IPS-18c (cell line): ENCODE measurements at regions not wholly inside any gene's neighbourhood (a gene's known extent, or its start where the extent isn't known, plus 50 kb on each side); places are given as distances from the start of the nearest gene placed in this dataset.

ENCODE experiments used
- H3K4me3 ChIP-seq: 2 replicates; pipeline ENCODE4 v1.7.0; 2013; ENCODE audit warnings: low read depth, mild to moderate bottlenecking, low read length, moderate library complexity; ENCODE audit not compliant: insufficient read depth
- H3K9me3 ChIP-seq: one replicate; pipeline ENCODE4 v1.6.1; 2013; ENCODE audit warnings: mild to moderate bottlenecking, low read length, moderate library complexity; ENCODE audit not compliant: control insufficient read depth, insufficient read depth

DNA sequence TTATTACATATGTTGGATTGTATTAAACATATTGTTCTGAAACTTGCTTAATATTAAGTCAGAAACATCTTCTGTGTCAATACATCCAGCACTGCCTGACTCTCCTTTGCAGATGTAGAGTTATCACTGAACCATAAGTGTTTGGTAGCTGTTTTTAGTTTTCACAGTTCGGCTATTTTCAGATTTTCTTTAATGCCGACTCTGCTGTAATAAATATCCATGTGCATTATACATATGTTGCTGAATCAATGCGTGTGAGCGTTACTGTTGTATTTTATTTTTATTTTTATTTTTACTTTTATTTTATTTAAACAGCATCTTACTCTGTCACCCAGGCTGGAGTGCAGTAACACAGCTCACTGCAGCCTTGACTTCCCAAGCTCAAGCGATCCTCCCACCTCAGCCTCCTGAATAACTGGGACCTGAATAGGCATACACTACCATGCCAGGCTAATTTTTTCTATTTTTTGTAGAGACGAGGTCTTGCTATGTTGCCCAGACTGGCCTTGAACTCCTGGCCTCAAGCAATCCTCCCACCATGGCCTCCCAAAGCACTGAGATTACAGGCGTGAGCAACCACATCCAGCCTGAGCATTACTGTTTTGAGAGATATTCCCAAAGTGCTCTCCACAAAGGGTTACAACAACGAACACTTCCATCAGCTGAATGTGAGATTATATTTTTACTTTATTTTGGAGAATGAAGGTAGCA is 50.7 kb upstream of the NOCT start:
- H3K4me3 ChIP-seq: no peak overlapping the region
- H3K9me3 ChIP-seq: no peaks in the 10 kb centered on the region

DNA sequence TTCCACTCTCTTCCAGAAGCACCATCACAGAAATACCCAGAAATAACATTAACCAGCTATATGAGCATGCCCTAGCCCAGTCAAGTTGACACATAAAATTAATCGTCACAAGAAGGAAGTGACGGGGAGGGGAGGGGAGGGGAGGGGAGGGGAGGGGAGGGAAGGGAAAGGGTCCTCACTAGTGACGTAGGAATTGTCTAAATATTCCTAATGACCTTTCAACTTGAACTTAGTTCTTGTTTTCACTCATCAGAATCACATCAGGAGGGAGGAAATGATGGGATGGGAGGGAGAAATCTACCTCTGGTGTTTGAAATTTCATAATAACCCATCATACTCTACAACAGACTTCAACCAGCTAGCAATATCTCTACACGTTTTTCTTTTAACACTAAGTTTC is 52.2 kb upstream of the NOCT start:
- no peaks in the 10 kb centered on the region for H3K9me3 ChIP-seq
- no peak overlapping the region for H3K4me3 ChIP-seq

DNA sequence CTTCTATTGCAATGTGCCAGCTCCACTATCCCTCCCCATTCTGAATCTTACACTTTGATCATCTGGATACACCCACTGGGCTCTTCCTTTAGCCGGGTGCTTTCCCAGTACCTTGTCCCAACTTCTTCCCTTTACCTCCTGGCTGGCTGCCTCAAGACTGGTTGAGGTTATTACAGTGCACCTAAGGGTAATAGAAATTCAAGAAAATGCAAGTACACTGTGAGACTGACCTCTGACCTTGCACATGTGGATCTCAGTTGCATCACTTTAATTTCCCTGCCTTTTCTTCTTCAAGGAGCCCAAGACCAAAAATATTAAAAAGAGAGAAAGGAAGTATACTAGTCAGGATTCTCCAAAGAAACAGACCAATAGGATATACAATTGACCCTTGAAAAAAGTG is 53.9 kb upstream of the NOCT start:
- Histone ChIP-seq H3K9me3 (no peaks in the 10 kb centered on the region), H3K4me3 (no peak overlapping the region)

DNA sequence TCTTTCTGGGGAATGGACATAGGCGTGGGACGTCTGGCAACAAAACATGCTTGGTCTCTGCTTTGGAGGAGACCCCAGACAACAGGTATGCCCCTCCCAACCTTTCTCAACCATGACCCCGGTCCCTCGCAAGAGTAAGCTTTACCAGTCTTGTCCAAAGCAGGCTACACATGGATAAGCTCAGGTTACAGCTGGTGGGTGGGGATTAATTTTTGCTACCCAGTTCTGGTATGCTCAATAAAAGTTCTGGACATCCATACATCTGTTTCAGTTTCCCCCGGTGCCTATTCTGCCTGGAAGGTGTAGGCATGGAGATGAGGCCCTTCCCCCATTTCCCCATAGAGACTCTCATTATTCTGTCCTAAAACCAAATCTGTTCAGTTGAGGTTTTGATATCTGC is 54.5 kb upstream of the NOCT start:
- Histone ChIP-seq H3K4me3 (no peak overlapping the region), H3K9me3 (no peaks in the 10 kb centered on the region)

DNA sequence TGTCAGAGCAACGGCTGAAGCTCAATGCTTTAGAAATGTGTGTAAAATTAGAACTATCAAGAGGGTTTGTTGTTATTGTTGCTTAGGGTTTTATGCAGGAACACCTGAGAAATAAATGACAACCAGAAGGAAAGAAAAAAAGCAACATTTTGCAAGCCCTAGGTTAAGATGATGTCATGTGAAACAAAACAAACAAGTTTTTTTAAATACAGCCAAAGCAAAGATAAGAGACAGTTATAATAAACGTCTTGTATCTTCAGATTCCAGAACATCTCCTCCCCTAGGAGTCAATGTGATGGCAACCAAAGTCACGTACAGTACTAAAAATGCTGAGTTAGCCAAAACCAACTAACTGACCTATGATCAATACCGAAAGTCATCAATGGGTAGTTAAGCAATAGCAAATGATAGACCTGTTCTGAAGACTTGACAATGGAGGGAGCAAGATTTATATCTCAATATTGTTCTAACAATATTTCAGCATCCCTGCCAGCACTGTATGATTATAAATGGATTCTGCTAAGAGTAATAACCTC is 55.3 kb upstream of the NOCT start:
- H3K4me3 ChIP-seq: no peak overlapping the region
- no peaks in the 10 kb centered on the region for H3K9me3 ChIP-seq

DNA sequence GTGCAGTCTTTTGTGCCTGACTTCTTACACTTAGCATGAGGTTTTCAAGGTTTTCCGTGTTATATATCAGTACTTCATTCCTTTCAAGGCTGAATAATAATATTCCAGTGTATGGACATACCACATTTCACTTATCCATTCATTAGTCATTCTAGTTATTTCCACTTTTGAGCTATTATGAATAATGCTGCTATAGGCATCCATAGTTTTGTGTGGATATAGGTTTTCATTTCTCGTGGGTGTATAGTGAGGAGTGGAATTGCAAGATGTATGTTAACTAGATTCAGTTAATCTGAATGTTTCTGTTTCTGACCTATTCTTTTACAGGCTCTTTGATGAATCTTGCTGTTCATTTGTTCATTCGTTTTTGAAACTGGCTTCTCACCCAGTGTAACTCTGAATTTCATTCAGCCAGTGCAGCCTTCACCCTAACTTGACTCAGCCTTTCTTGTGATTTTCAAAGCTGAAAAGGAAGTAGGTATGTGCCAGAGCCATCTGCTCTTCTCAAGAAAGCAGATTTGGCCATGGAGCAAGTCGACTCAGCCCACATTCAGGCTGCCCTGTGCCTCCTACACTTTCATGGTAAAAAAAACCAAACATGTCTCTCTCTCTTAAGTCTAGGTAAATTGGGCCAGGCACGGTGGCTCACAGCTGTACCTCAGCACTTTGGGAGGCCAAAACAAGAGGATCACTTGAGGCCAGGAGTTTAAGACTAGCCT is 56.3 kb upstream of the NOCT start:
- Histone ChIP-seq H3K4me3 (no peak overlapping the region), H3K9me3 (no peaks in the 10 kb centered on the region)

DNA sequence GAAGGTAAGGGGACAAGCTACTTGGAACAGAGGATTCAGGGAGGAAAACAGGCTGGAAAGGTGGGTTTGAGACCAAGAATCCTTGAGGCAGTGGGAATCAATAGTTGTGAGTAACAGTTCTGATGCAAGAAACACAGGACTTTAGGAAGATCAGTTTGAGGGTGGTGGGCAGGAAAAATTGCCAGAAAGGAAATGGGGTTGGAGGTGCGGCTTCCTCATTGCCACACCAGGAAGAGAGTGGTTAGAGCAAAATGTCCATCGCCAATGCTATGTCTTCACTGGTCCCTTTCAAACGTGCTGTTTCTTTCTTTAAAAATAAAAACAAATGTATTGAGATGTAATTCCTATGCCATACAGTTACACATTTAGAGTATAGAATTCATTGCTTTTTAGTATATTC is 57.1 kb upstream of the NOCT start:
- H3K4me3 ChIP-seq: no peak overlapping the region
- H3K9me3 ChIP-seq: no peaks in the 10 kb centered on the region

DNA sequence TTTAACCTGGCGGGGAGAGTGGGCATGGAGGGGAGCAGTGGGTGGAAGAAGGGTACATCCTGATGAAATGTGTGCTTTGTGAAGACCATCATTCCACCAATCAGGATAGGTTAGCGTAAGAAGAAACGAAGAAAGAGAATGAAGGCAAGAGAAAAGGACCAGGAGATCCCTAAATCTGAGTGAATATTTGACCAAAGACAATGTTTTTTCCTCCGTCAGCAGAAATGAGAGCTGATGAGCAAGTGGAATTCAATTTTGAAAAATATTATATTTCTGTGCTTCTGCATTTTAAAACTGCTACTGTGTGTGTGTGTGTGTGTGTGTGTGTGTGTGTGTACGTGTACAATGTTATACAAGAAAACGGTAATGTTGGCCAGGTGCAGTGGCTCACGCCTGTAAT is 58.3 kb upstream of the NOCT start:
- H3K4me3 ChIP-seq: no peak overlapping the region
- no peaks in the 10 kb centered on the region for H3K9me3 ChIP-seq

DNA sequence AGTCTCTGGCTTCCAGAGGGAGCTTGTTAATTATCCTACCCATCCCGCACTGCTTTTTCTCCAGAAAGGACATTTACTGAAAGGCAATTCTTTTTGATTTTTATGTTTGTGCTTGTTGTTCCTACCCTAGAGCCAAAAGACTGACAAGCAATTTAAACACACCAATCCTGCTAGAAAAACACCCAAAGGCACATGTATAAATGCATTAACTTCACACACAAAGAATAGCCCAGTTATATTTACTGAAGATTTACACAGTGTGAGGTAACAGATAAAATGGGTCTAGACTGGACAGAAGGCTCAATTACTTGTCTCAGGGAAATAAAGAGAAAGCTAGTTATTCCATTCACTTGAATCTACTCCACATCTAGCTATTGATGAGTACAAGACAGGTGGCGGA is 61.2 kb upstream of the NOCT start:
- Histone ChIP-seq H3K4me3 (no peak overlapping the region), H3K9me3 (no peaks in the 10 kb centered on the region)

DNA sequence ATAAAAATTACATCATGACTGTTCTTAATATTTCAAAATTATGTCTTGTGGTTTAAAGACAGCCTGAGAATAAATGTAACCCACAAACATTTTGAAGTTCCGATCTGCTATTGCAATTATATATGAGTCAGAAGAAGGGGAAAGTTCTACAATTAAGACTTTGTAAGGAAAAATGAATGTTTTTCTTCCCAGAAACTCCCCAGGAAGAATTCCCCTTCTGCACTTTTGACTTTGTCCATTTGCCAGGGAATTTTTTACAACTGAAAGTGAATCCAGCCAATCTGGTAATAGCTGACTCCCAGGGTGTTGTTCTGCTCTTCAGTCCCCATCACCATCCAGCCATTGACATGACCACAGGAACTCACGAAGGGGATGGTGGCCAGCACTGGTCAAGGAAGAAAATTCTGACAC is 61.6 kb upstream of the NOCT start:
- Histone ChIP-seq H3K4me3 (no peak overlapping the region), H3K9me3 (no peaks in the 10 kb centered on the region)

DNA sequence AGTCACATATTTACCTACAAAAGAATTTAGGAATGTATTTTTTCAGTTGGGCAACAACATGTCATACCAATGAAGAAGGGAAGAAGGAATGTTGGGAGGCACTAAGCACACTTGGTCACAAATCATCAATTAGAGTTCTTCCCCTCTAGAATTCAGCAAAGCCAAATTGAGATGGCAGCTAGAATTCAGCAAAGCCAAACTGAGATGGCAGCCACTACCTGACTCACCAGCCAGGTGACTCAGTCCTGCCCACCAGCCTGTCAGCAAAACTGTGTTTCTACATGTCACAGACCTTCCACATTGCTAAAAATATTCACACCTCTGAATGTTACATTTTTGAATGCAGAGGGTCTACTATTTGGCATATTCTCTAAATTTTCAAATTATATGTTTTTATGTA is 63.2 kb upstream of the NOCT start:
- Histone ChIP-seq H3K4me3 (no peak overlapping the region), H3K9me3 (no peaks in the 10 kb centered on the region)

DNA sequence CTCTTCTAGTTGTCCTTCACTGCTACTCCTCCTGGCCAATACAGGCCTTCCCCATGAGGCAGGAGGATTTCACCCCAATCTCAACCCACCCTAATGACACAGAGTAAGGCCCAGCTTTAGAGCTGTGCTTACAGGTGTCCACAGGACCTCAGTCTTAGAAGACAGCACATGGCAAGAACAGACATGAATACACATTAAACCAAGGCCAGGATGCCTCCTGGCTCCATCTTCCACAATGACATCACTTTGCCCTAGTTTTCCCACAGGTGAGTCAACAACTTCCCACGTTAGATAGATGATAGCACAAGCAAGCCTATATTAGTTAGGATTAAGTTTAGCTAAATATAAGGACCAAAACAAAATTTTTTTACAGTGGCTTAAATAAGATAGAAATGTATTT is 63.8 kb upstream of the NOCT start:
- Histone ChIP-seq H3K4me3 (no peak overlapping the region), H3K9me3 (no peaks in the 10 kb centered on the region)

DNA sequence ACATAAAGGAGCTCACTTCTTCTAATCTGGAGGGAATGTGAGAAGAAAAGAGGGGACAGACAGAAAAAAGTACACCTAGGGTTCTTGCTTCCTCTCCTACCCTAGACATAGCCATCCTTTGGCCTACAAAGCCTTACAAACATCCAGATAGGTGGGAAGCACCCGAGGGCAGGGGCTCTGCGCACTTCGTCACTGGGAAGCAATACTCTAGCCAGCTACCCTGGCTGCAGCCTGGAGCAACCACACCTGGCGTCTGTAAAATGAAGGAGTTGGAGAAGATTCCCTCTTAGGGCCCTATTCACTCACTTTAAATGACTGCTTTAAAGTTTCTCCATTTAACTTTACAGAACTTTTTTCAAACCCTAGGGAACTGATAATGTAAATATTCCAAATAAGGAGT is 65.7 kb upstream of the NOCT start:
- Histone ChIP-seq H3K4me3 (no peak overlapping the region), H3K9me3 (no peaks in the 10 kb centered on the region)

DNA sequence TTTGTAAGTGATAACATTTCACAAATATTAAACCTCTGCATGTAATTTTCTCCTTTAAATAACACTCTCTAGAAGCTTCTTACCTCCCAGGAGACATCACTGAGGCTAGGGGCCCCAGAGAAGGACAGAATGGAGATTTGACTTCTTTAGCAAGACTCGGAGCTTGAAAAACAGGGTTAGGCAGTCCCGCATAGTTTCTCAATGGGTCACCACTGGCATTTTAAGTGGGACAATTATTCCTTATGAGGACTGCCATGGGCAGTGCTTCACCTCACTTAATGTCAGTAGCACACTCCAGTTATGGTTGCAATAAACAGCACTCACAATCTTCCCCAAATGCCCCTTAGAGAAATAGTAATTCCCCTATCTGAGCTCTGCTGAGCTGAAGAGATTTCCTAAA is 66.7 kb upstream of the NOCT start:
- Histone ChIP-seq H3K9me3 (no peaks in the 10 kb centered on the region), H3K4me3 (no peak overlapping the region)

DNA sequence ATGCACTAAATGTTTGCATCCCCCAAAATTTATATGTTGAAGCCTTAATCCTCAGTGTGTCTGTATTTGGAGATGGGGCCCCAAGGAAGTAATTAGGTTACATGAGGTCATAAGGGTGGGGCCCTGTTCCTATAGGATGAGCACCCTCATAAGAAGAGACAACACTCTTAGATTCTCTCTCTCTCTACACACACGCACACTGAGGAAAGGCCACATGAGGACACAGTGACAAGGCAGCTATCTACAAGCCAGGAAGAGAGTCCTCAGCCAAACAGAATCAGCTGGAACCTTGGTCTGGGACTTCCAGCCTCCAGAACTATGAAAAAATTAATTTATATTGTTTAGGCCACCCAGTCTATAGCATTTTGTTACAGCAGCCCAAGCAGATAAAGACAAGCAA is 69.3 kb upstream of the NOCT start:
- no peaks in the 10 kb centered on the region for H3K9me3 ChIP-seq
- H3K4me3 ChIP-seq: no peak overlapping the region

DNA sequence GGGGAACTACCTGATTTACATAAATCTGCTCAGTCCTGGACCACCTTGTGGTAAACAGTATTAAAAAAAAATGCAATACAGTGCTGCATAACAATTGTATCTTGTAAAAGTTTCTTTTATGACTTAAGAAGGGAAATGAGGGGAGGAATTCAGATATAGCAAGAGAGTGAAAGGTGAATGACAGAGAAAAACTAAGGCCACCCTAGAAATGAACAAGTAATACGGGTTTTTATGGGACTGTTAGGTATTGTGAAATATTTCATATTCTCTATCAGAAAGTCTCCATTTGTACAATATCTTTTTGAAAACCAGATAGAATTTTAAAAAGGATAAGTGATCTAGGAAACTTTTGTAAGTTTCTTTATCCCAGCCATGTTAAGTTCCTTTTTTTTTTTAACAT is 69.7 kb upstream of the NOCT start:
- Histone ChIP-seq H3K4me3 (no peak overlapping the region), H3K9me3 (no peaks in the 10 kb centered on the region)

DNA sequence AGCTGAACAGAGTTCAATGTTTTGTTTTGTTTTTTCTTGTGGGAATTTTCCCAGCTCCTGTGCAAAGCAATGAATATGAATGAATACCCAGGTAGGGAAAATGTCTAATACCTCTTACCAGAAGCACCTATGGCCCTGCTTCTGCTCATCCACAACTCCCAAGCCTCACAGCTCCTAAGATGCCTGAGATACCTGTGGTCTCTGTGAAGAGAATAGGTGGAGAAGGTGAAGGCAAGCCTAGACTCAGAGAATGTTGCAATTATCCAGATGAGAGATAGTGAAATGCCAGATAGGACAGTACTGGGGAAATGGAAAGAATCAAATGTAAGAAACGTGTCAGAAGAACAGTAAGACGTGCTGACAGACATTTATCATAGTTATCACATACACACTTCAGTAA is 70.2 kb upstream of the NOCT start:
- Histone ChIP-seq H3K4me3 (no peak overlapping the region), H3K9me3 (no peaks in the 10 kb centered on the region)

DNA sequence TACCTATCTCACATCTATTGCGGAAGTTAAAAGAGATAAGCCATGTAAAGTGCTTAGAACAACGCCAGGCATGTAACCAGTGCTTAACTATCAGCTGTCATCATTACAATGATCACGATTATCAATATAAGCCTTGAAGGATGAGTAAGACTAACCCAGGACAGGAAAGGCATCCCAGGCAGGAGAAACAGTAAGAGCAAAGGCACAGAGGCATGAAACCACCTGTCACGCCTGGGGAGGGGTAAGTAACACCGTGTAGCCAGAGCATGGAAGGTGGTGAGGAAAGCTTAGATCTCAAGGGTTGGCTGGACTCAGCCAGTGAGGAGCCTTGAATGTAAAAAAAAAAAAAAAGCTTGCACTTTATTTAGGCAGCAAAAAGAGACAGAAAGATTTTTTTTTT is 71.7 kb upstream of the NOCT start:
- Histone ChIP-seq H3K4me3 (no peak overlapping the region), H3K9me3 (no peaks in the 10 kb centered on the region)

DNA sequence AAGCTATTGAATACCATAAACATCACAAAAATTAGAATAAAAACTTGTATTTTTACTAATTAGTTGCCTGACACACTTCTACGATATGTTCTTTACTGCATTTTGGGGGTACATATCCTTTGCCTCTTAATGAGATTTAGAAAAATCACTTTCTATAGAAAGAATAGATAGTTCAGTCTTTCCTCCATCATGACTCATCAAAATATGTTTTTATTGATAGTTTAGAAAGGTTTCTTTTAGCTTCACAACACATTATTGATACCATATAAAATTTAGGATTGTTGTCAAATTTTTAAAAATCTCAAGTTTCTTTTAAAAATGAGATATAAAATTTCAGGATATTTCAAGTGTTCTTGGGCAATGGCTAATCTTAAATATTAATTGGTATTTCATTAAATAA is 74.5 kb upstream of the NOCT start:
- Histone ChIP-seq H3K9me3 (no peaks in the 10 kb centered on the region), H3K4me3 (no peak overlapping the region)
